ENCODE measurements at regions not wholly inside any gene's neighbourhood (a gene's known extent, or its start where the extent isn't known, plus 50 kb on each side); places are given as distances from the start of the nearest gene placed in this dataset.
A peak's percentile ranks its signal among the peaks of the same experiment; 100 is the strongest.

DNA sequence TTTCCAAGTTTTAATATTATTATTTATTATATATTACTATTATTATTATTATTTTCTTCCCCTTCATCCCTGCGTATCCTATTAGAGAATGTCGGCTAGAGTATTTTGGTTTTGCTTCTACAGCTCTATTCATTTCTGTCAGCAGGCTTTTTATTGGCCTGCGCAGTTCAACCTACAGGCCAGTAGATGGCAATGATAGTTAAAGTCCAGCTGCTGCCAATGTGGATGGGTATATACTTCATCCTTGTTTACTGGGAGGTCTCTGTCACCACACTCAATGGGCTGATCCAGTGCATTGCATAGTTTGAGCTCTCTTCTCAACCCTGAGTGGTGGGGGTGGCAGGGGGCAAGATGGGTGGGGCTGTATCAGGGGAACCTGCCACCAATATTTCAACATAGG is 799.8 kb downstream of the NSUN3 start:
- TF ChIP-seq CTCF (IDR thresholded peaks at IDR 0.05; ENCODE audit: low read depth, low read length) = peak; percentile 51
- Histone ChIP-seq H3K9me3 (ENCODE audit: severe bottlenecking) (peaks cover 9% of the 10 kb centered on the region), H3K36me3 (no peaks in the 10 kb centered on the region), H3K27ac (no peak overlapping the region), H3K4me3 (ENCODE audit: low read depth, low read length) (no peak overlapping the region), H3K27me3 (ENCODE audit: insufficient read depth, low read depth, severe bottlenecking) (peaks cover 5% of the 10 kb centered on the region)
- DNase-seq = peak; percentile 21

DNA sequence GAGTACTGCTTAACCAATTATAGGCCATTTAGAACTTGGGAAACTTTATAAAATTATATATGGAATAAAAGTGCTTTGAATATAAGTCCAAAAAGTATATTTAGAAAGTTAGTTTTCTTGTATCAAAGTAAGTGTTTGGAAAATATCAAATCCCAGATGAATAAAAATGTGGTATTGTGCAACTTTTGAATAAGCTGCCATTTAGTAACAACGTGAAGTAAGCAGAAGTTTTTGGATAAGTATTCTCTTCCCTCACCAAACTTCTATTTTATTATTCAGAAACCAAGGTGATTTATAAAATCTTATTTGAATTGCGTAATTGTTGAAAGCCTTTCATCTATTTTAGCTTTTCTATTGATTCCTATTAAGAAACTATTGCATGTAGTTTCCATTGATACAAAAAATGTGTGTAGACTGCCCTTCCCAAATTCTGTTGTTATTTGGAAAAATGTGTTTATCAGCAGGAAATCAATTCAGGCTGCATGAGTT is 806.2 kb downstream of the NSUN3 start:
- no peak for TF ChIP-seq CTCF (IDR thresholded peaks at IDR 0.05; ENCODE audit: low read depth, low read length)
- no peak for DNase-seq
- Histone ChIP-seq H3K4me3 (ENCODE audit: low read depth, low read length) (no peak overlapping the region), H3K9me3 (ENCODE audit: severe bottlenecking) (no peaks in the 10 kb centered on the region), H3K27ac (no peak overlapping the region), H3K36me3 (no peaks in the 10 kb centered on the region), H3K27me3 (ENCODE audit: insufficient read depth, low read depth, severe bottlenecking) (peaks cover 21% of the 10 kb centered on the region)

DNA sequence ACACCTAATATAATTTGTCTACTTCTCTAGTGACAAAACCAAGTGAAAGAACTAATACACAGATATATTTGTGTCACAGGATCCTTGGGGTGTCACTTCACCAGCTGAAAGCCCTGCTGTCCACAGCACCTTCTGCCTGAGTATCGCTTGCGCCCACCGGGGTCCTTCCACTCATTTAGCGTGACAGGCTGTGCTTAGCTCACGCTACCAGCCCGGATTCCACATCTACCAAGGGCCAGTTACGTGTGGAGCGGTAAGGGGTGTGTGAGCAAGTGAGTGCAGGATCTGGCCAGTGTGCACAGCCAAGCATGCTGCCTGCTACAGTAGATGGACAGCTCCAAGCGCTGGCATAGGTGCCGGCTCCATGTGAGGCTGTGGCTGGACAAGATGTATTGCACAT is 810.9 kb downstream of the NSUN3 start:
- H3K27ac ChIP-seq = no peak overlapping the region
- TF ChIP-seq CTCF (IDR thresholded peaks at IDR 0.05; ENCODE audit: low read depth, low read length) = no peak
- no peaks in the 10 kb centered on the region for H3K9me3 ChIP-seq (ENCODE audit: severe bottlenecking)
- peaks cover 40% of the 10 kb centered on the region for H3K27me3 ChIP-seq (ENCODE audit: insufficient read depth, low read depth, severe bottlenecking)
- H3K4me3 ChIP-seq (ENCODE audit: low read depth, low read length) = no peak overlapping the region
- no peaks in the 10 kb centered on the region for H3K36me3 ChIP-seq
- no peak for DNase-seq

DNA sequence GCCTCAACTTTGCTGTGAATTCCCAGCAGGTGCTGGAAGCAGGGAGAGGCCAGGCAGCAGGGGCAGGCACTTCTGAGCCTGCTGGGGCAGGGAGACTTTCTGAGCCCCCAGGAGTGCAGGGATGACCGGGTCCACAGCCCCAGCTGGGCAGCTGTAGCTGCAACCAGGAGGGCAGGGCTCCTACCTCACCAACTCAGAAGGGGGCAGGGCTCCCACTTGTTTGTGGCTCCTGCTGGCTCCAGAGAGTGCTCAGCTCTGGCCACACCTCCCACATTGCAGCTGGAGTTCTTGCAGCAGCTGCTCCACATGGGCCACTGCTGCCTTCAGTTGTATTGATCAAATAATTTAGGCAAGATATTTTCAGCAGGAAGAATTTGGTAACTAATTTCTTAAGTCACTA is 812.3 kb downstream of the NSUN3 start:
- H3K4me3 ChIP-seq (ENCODE audit: low read depth, low read length) = no peak overlapping the region
- H3K36me3 ChIP-seq = no peaks in the 10 kb centered on the region
- DNase-seq = no peak
- TF ChIP-seq CTCF (IDR thresholded peaks at IDR 0.05; ENCODE audit: low read depth, low read length) = no peak
- H3K27me3 ChIP-seq (ENCODE audit: insufficient read depth, low read depth, severe bottlenecking) = peaks cover 38% of the 10 kb centered on the region
- no peak overlapping the region for H3K27ac ChIP-seq
- H3K9me3 ChIP-seq (ENCODE audit: severe bottlenecking) = no peaks in the 10 kb centered on the region

DNA sequence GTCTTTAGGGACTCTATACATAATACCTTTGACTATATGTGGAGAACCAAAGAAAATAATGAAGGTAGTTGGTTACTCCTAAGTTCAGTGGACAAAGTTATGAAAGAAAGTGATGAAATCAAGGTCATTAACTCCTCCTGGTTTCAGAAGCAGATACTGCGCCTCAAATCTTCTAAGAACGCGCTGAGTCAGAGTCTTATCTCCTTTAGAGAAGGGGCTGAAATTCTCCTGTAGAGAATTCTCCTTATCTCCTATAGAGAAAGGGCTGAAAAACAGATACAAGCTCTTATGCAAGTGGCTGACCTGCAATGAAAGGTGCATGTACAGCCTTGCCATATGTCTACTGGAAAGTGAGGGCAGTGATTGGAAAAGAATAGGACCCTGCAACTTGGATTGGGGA is 824.2 kb downstream of the NSUN3 start:
- no peaks in the 10 kb centered on the region for H3K36me3 ChIP-seq
- DNase-seq = no peak
- peaks cover 34% of the 10 kb centered on the region for H3K27me3 ChIP-seq (ENCODE audit: insufficient read depth, low read depth, severe bottlenecking)
- no peaks in the 10 kb centered on the region for H3K9me3 ChIP-seq (ENCODE audit: severe bottlenecking)
- no peak overlapping the region for H3K27ac ChIP-seq
- TF ChIP-seq CTCF (IDR thresholded peaks at IDR 0.05; ENCODE audit: low read depth, low read length) = no peak
- no peak overlapping the region for H3K4me3 ChIP-seq (ENCODE audit: low read depth, low read length)

- no peak for DNase-seq
- H3K36me3 ChIP-seq = no peaks in the 10 kb centered on the region
Observed at GRCh38 chr3:94896994-94897393, 834.1 kb downstream of the NSUN3 start.

More at GRCh38 chr3:94896994-94897393, 834.1 kb downstream of the NSUN3 start:
- no peak for TF ChIP-seq CTCF (IDR thresholded peaks at IDR 0.05; ENCODE audit: low read depth, low read length)
- H3K4me3 ChIP-seq (ENCODE audit: low read depth, low read length) = no peak overlapping the region
- peaks cover 54% of the 10 kb centered on the region for H3K27me3 ChIP-seq (ENCODE audit: insufficient read depth, low read depth, severe bottlenecking)
- H3K27ac ChIP-seq = no peak overlapping the region
- no peaks in the 10 kb centered on the region for H3K9me3 ChIP-seq (ENCODE audit: severe bottlenecking)
